C4-2B (cell line): ENCODE measurements at regions not wholly inside any gene's neighbourhood (a gene's known extent, or its start where the extent isn't known, plus 50 kb on each side); places are given as distances from the start of the nearest gene placed in this dataset.

ENCODE experiments used
- H3K27ac ChIP-seq: fragments of 450-650 bp; 2 replicates; pipeline ENCODE4 v1.5.1; 2017
- CTCF ChIP-seq: fragments of 450-650 bp; conservative IDR thresholded peaks from 2 replicates; pipeline ENCODE4 v1.5.1; 2017; ENCODE audit warnings: mild to moderate bottlenecking
- ZFX ChIP-seq: fragments of 450-650 bp; IDR thresholded peaks from 2 replicates; pipeline ENCODE4 v1.6.1; 2017

GRCh38 chr4:14384824-14385223 lies 617.5 kb upstream of the CPEB2 start:
- no peak overlapping the region for H3K27ac ChIP-seq
- TF ChIP-seq CTCF, result no peak
- no peak for TF ChIP-seq ZFX

DNA sequence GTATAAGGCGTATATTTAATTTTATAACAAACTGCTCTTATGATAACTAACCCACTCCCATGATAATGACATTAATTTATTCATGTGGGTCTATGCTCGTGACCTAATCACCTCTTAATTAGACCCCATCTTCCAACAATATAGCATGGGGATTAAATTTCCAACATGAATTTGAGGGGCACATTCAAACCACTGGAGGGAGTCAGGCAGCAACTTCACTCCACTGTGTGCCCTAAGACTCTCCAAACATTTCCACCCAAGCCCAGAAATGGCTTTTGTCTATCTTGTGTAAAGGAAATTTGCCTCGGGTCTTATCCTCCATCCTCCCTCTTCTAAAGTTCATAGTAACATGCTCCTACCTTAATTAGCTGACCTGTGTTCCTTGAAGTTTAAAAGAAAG lies 616.1 kb upstream of the CPEB2 start:
- TF ChIP-seq ZFX (no peak), CTCF (no peak)
- no peak overlapping the region for H3K27ac ChIP-seq

DNA sequence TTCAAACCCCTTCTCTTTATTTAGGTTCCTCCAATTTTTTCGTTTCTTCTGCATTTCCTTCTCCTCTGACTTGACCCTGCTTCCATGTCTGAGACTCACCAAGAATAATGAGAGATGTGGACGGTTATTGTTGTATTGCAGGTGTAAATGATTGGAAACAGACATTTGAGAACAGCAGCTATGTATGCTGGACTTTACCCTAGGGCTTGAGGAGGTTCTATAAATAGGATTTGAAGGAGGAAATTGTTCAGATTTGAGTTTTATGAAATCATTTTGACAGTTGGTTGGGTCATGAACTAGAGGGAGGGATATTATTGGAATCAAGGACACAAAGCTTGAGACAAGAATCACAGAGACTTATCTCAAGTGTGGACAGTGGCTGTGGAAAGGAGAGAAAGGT lies 614.6 kb upstream of the CPEB2 start:
- no peak overlapping the region for H3K27ac ChIP-seq
- no peak for TF ChIP-seq ZFX
- TF ChIP-seq CTCF, result no peak

- no peak overlapping the region for H3K27ac ChIP-seq
- TF ChIP-seq CTCF (no peak), ZFX (no peak)
Measured at GRCh38 chr4:14392378-14392777, 609.9 kb upstream of the CPEB2 start.

- no peak overlapping the region for H3K27ac ChIP-seq
- TF ChIP-seq ZFX, result no peak
- no peak for TF ChIP-seq CTCF
Measured at GRCh38 chr4:14396183-14396582, 606.1 kb upstream of the CPEB2 start.

- TF ChIP-seq ZFX, result no peak
- TF ChIP-seq CTCF, result no peak
- H3K27ac ChIP-seq, result no peak overlapping the region
Measured at GRCh38 chr4:14399848-14400247, 602.4 kb upstream of the CPEB2 start.

DNA sequence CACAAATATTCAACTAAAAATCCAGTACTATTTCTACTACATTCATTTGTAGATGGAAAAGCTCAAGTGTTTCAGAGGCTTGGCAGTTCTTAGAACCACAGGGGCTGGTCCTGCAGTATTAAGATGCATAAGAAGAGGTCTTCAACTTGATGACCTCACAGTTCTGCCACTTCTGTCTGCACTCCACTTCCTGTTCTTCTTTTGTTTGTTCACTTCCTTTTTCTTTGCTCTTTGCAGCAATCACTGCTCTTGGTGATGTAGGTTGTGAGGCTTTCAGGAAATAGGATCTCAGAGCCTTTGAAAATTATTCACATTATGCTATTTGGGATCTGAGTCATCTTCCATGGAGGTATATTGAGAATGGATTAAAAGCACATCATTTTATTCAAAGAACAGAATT lies 602.0 kb upstream of the CPEB2 start:
- no peak for TF ChIP-seq ZFX
- no peak for TF ChIP-seq CTCF
- no peak overlapping the region for H3K27ac ChIP-seq
